HG03460 (cell line): ENCODE measurements at regions not wholly inside any gene's neighbourhood (a gene's known extent, or its start where the extent isn't known, plus 50 kb on each side); places are given as distances from the start of the nearest gene placed in this dataset.
"Not testable (repeated sequence)": the region's sequence is repeated elsewhere in the genome, so short reads cannot be mapped to it uniquely, and the experiment has no call there.

Source experiments
- ATAC-seq: cut with Tn5 transposase; IDR thresholded peaks from one replicate; pipeline ENCODE4 v1.9.1; 2021; ENCODE audit not compliant: unreplicated experiment

GRCh38 chr18:40120796-40121391 lies 1834.1 kb upstream of the PIK3C3 start:
- ATAC-seq = no peak

GRCh38 chr18:40120356-40120755 lies 1834.7 kb upstream of the PIK3C3 start:
- ATAC-seq = no peak

DNA sequence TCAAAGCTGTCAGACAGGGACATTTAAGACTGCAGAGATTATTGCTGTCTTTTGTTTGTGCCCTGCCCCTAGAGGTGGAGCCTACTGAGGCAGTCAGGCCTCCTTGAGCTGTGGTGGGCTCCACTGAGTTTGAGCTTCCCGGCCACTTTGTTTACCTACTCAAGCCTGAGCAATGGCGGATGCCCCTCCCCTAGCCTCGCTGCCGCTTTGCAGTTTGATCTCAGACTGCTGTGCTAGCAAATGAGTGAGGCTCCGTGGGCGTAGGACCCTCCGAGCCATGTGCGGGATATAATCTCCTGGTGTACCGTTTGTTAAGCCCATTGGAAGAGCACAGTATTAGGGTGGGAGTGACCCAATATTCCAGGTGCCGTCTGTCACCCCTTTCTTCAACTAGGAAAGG lies 1835.5 kb upstream of the PIK3C3 start:
- ATAC-seq = not testable (repeated sequence)

GRCh38 chr18:40110455-40110854 lies 1844.6 kb upstream of the PIK3C3 start:
- ATAC-seq = no peak

DNA sequence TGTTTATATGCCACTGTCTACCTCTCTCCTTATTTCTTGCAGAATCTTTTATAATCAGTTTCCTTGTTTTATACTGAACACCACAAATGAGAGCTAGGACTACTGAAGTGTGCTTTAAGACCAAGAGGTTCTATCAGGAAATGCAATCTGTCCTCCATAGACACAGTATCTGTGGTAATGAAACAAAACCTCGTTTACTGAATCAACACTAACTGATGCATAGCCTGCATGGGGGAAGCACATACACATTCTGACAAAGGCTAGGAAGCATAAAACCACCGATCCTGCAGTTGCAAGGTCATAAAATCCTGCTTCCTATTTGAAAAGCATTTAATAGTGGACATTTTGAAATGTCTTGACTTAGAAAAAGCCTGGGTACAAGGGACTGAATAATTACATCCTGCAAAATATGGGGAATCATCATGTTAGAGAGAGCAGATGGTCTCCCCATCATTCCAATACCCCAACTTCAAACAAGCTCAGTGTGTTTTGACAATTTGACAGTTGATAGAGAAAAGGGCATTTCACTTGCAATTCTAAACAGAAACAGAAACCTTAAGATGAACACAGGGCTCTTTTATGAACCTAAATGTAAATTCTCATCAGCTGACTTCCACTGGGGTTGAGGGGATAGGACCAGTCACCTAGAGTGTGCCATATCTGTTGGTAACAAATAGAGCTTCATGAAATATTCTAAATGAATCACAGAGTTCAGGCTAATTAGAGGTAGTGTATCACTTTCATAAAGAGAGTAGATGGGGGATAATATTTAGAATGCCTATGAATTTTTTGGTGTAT lies 1845.6 kb upstream of the PIK3C3 start:
- ATAC-seq = no peak

- no peak for ATAC-seq
These were observed 1846.4 kb upstream of the PIK3C3 start for GRCh38 chr18:40108596-40108995.

- no peak for ATAC-seq
These were observed 1852.1 kb upstream of the PIK3C3 start for GRCh38 chr18:40102903-40103302.

DNA sequence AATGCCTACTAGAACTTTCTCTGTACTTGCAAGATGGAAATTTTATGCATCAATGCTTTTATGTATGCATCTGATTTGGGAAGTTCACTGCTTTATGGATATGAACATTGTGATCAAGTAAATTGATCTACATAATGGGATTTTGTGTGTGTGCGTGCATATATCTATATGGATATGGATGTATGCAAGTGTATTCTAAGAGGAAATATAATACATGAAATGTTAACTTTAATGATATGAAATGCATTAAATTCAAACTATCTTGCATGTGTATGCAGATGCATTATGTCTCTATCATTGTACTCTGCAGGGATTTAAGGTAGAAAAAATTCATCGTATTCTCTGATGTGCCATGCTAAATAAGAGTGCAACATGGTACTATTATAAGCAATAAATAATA lies 1855.4 kb upstream of the PIK3C3 start:
- no peak for ATAC-seq

GRCh38 chr18:40096675-40097074 lies 1858.4 kb upstream of the PIK3C3 start:
- no peak for ATAC-seq

GRCh38 chr18:40094441-40094840 lies 1860.6 kb upstream of the PIK3C3 start:
- ATAC-seq = no peak

DNA sequence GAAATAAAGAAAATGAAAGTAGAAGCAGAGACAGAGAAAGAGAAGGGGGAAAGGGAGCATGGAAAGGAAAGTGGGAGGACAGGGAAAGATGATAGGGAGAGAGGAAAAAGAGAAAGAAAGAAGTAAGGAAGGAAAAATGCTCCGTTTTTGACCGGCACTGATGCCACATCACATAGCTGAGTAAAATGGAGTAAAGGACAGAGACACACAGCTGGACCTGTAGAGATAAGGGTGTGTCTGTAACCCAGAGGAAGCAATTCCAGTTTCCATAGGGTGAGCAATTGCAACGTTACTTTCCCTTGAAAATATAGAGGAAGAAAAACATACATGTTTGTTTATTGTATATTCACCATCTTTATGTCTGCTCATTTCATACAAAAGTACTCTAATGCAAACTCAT lies 1866.9 kb upstream of the PIK3C3 start:
- no peak for ATAC-seq

DNA sequence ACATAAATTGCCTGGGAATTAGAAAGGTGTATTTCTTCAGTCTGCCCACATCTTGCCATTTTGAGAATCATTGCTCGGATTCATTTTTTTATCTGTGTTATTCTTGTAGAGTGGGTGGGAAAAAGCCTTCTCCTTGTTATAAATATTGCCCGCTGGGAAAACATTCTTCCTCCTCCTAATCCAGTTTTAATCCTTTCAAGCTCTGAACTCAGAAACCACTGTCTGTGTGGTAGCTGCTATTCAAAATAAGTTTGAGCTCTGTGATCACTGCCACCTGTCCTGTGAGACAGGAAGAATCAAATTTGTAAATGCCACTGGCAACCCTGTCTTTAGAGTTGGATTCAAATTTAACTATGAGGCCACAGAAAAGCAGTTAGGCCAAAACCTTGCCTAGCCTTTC lies 1875.2 kb upstream of the PIK3C3 start:
- no peak for ATAC-seq

DNA sequence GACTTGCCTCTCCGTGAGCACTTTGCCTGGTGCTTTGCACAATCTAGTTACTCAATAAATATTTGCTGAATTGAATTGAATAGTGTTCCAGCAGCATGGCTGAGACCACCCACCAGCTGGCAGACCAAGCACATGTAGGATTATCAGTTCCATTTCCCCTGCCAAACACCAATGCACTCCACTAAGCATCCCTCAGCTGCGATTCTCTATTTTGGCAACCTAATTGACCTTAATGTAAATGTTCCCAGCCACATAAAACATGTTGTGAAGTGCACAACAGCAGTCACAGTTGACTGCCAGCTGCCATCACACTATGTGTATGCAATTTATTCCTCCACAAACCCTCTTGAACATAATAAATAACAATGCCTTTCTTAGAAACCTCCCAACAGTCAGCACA lies 1879.4 kb upstream of the PIK3C3 start:
- no peak for ATAC-seq

DNA sequence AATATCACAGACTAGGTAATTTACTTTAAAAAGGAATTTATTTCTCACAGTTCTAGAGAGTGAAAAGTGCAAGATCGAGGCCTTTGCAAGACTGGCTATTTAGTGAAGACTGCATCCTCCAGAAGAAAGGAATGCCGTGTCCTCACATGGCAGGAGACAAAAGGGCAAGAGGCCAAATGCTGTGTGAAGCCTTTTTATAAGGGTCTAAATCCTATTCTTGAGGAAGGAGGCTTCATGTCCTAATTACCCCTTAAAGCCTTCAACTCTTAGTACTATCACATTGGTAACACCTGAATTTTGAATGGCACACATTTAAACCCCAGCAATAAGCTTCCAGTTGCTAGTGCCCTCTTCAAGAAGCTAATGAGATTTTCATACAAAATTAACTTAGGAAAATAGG lies 1882.3 kb upstream of the PIK3C3 start:
- no peak for ATAC-seq

DNA sequence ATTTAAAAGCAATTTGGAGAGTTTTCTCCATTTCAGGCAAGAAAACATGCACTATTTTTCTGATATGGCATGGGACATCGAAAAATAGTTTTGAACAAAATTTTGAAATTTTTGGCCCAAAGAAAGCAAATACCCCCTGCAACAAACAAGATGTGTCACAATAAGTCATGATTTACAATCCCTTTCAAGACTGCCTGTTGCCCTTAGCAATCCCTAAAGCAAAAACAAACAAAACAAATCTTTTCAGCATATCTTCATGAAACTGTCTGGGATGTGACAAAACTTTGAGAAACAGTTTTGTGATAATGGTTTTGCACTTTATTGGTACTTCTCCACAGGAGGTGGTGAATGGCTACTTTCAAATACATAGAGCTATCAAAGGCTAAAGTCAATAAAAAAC lies 1888.7 kb upstream of the PIK3C3 start:
- no peak for ATAC-seq

DNA sequence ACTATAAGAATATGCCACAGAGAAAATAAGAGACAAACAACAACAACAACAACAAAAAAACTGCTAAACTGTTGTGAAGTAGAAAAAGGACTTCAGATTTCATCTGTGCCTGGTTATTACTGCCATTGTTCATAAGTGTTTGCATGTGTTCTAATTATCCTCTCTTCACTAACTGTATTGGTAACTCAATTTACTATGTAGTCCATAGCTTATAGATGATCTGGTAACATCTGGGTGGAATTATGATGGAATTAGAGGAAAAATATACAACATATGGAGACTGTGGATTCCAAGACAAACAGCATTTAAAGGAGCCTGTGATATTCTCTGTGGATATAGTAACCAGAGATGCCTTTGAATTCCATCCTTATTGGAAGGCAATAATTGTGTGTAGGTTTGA lies 1891.5 kb upstream of the PIK3C3 start:
- ATAC-seq = no peak

DNA sequence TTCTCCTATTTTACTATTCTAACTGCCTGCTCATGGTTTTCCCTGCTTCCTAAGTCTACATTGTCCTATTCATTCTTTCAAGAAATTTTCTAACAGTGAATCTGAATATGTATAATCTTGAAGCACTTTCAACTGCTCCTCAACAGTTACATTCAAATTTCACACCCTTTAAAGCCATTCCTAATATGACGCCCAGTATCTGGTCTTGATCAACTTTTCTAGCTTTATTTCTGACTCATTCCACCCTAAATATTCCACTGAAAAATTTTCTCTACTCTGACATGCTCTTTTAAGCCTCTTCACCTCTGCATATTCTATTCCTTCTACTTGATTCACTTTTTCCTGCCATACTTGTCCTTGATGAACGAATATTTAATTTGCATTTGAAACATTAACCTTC lies 1893.9 kb upstream of the PIK3C3 start:
- no peak for ATAC-seq

DNA sequence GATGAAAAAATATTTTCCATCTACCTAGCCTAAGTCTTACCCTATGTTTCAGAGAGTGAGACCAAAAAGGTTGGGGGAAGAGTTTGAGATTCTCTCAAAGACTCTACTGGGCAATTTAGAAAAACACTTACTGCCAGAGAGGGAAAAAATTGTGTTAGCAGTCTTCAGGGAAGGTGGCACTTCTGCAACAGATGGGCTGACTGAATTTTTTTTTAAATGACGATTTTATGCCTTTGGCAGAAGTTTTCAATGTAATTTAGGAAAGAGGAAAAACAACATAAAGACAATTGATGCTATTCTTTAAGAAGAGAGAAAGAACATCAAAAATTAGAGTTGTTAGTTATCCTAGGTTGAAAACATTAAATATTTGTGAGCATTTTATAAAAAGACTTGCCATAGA lies 1894.5 kb upstream of the PIK3C3 start:
- ATAC-seq = no peak

DNA sequence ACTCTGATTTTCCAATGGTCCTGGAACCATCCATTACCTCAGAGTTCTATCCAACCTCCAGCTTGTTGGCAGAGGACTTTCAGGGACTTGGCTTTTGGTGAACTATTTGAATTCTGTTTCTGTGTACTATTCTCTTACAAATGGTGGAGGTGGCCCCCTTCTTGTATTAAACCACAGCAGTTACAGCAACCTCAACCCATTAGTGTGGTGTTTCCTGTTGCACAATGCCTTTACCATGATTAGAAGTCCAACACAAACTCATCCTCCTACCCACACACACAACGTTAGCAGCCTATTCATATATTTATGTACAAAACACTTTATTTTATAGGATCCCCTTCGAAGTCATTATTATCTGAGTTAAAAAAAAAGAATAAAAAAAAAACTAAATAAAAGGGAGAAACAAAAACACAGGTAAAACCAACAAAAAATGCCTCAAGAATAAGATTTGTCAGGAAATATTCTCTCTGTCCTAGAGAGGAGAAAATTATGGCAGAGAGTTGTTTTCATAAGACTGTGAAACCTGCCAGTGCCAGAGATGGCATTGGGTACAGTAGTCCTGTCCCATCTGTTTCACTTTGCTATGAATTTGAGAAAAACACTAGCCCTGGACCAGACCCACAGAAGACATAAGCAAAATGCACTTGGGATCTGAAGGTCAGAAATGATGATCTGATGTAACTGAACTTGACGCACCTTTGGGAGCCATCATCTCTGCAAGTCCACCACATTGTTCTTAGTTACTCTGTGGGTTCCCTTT lies 1896.0 kb upstream of the PIK3C3 start:
- ATAC-seq = no peak

GRCh38 chr18:40056079-40056692 lies 1898.8 kb upstream of the PIK3C3 start:
- ATAC-seq = no peak

GRCh38 chr18:40055262-40055661 lies 1899.8 kb upstream of the PIK3C3 start:
- no peak for ATAC-seq

DNA sequence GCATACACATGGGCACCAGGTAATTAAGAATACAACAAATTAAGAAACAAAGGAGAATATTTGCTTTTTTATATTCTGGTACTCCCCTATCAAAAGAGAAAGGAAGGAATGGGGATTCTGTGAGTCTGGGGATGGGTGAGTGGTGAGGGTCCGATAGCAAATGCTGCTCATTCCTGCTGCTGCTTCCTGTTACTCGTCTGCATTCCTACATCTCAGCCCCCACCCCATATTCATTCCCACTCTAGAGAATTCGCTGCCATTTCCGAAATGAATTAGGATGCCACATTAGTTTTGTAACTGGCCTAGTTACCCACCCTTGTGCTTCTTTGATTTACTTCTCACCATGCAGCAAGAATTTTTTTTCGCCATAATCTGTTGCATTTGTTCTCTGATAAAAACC lies 1905.3 kb upstream of the PIK3C3 start:
- no peak for ATAC-seq
